HG03196 (cell line): ENCODE measurements at regions not wholly inside any gene's neighbourhood (a gene's known extent, or its start where the extent isn't known, plus 50 kb on each side); places are given as distances from the start of the nearest gene placed in this dataset.
"Not testable (repeated sequence)": the region's sequence is repeated elsewhere in the genome, so short reads cannot be mapped to it uniquely, and the experiment has no call there.

Experiments
- ATAC-seq: cut with Tn5 transposase; IDR thresholded peaks from one replicate; pipeline ENCODE4 v1.9.1; 2021; ENCODE audit not compliant: unreplicated experiment

DNA sequence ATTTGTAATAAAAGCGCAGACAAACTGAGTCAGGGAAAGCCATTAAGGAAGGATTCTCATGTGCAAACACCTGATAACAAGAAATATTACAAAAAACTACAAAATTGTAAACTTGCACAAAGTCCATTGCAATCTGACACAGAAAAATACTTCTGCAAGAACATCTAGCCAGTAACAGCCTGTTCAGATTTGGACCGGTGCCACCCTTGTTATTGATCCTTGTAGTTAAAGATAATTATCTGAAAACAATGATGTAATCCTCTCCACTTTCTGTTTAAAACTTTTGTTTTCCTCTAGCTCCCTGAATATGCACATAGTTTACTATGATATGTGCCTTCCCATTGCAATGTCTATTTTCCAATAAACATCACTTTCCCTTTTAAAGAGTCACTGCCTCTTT, 1090.2 kb downstream of the PLOD2 start:
- no peak for ATAC-seq

DNA sequence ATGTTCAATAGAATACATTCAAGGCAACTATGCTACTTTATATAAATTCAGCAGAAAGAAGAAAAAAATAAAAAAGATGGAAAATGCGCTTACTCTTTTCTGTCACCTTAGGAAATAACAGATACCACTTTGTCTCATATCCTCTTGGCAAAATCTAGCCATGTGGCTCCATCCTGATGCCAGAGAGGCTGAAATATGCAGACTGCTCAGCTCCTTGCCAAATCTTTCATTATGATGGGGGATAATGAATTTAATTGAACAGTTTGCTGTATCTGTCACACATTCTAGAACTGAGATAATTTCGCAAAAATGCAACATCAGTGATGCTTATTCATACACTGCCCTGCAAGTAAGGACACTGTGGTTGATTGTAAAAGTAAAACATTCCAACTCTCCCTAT, 1081.5 kb downstream of the PLOD2 start:
- ATAC-seq = no peak

DNA sequence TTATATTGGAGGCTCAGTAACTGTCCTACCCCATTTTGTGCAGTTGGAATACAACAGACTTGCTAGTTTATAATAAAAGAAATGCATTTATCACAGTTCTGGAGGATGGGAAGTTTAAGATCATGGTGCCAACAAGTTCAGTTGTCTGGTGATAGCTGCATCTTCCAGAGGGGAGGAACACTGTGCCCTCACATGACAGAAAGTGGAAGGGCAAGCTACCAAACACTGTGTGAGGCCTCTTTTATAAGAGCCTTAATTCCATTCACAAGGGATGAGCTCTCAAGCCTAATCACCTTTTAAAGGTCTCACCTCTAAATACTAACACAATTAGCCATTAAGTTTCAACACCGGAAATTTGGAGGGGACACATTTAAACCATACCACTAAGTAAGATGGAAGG, 1073.9 kb downstream of the PLOD2 start:
- no peak for ATAC-seq

DNA sequence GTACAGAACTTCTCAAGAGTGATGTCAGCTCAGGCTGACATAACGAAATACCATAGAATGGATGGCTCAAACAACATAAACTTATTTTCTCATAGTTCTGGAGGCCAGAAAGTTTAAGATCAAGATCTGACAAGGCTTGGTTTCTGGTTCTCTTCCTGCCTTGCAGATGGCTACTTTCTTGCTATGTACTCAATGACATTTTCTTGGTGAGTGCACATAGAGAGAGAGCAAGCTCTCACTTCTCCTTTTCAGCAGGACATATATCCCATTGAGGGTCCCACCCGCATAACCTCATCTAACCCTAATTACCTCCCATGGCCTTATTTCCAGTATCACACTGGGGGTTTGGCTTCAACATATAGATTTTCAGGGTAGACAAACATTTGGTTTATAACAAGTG, 1072.1 kb downstream of the PLOD2 start:
- ATAC-seq = no peak

DNA sequence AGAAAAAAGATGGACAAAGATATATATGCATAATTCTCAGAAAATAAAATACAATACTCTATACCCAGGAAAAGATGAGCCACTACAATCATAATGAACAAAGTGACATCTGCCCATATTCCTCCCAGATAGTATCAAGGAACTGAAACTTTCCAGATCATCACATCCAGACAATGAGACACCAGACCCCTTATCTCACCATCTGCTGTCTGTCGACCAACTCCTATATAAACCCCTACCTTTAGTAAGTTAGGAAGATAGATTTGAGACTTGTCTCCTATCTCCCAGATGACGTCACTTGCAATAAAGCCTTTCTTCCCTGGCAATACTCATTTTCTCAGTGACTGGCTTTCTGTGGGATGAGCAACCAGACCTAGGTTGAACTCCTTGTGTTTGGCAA, 1071.6 kb downstream of the PLOD2 start:
- ATAC-seq = no peak

DNA sequence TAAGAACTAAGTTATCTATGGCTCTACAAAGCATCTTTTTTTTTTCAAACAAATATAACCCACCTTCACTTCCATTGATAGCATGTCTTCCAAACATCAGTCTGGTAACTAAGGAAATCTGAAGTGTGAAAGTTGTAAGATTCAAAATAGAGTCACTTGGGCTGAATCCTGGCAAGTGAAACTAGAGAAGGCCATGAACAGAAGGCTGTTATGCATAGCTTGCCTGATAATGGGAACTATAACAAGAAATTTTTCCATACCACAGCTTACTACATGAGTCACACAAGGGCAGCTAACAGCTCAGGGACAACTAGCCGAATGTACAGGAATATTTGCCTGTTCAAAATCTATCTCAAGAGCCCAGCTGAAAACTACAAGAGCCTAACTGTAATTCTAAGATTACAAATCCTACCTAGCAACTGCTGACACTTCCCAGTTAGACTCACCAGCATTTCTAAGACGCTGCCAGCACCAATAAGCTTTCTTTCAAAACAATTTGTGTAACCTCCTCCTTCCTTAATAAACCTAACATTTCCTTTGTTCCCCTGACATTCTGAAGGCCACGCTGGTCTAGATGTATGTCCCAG, 1066.5 kb downstream of the PLOD2 start:
- peak; percentile 87 for ATAC-seq

DNA sequence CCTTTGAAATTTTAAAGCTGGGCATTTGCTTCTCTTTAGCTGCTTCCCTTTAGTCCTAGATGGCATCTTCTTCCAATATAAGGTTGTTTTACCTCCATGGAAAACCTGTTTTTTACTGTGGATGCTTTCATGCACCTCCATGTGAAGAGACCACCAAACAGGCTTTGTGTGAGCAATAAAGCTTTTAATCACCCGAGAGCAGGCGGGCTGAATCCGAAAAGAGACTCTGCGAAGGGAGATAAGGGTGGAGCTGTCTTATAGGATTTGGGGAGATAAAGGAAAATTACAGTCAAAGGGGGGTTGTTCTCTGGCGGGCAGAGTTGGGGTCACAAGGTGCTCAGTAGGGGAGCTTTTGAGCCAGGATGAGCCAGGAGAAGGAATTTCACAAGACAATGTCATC, 1049.8 kb downstream of the PLOD2 start:
- not testable (repeated sequence) for ATAC-seq

DNA sequence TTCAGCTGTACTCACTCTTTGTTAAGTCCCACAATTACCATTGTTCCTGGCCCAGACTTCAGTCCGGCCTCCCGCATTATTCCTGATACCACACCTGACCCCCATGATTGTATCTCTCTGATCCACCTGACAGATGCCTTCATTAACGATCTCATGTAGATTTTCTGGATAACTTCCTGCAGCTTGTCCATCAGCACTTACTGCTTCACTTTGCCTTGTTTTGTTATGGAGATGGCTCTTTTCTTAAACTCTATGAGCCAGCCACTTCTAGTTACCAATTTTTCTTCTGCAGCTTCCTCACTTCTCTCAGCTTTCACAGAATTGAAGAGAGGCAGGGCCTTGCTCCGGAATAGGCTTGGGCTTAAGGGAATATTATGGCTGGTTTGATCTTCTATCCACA, 1044.2 kb downstream of the PLOD2 start:
- no peak for ATAC-seq

DNA sequence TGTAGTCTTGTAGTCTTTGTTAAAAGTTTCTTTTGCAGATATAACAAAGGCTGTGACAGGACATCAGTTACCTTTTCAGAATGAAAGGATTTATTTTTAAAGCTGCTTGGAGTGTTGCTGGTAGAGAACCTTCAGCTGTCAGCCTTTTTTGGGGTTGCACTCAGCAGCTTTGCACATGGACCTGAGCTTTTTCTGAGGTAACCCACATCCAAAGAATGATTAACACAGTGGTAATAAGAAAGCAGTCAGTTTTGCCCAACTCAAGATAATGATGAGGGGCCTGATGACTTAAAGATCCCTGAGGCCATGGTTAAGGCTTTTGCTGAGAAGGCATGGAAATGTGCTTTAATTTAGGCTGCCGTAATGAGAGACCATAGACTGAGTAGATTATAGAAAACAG, 1042.7 kb downstream of the PLOD2 start:
- no peak for ATAC-seq

DNA sequence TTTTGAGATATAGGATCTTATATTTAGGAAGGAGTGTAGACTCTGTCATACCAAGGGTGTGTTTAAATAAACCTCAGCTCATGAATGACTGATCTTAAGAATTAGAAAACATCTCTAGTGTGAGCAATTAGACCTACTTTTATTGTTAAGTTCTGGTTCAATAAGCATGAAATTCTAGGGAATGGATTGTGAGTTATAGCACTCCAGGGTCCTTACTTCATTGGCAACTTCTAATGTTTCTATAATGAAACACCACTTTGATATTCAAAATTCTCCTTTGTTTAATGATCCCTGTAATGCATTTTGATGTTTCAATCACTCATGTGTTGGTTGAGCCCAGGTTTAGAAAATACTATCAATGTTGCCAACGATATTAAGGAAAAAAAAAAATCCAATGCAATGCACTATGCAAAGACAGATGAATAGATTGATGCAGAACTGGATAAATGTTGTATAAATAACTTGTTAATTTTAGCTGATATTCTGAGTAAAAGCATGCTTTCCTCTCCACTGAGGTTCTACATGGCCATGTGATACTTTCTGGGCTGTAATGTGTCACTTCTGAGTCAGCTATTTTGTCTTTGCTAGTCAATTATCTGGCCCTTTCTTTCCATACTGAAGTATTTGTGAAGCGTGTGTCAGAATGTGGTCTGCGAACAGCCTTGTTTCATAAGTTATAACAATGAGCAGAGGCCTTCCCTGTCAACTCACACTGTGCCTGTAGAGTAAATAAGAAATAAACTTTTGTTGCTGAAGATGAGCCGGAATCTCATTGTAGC, 1035.9 kb downstream of the PLOD2 start:
- ATAC-seq = no peak

DNA sequence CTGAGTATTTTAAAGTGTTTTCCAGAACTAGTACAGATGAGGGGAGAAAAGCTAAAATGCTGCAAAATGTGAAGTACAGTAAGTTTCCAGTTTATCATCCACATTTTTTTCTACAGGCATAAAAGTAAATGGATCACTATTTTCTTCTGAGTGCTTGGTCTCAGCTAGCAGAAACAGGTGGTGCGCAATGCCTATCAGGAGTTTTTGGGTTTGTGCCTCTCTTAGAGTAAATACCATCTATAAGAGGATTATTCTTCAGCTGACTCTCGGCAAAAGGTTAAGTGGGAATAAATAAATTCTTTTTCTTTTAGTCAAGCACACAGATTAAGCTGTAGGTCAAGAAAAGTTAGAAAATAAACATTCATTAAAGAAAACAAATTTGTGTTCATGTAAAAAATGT, 1027.7 kb downstream of the PLOD2 start:
- no peak for ATAC-seq

DNA sequence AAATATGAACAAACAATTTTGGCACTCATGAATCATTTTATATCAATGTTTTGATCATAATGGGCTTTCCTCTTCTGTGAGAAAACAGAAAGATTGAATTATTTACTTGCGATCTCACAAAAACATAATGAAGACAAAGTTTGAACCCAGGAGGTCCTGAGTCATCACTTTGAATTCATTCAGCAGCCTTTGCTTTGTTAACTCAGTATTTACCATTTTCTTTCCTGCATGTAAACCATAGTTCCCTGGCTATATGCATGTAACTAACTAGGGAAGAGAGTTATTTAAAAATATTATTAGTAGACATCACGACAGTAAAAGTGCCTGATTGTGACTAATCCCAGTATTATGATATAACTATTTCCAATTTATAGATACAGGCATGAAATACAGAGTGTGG, 1026.2 kb downstream of the PLOD2 start:
- ATAC-seq = no peak

DNA sequence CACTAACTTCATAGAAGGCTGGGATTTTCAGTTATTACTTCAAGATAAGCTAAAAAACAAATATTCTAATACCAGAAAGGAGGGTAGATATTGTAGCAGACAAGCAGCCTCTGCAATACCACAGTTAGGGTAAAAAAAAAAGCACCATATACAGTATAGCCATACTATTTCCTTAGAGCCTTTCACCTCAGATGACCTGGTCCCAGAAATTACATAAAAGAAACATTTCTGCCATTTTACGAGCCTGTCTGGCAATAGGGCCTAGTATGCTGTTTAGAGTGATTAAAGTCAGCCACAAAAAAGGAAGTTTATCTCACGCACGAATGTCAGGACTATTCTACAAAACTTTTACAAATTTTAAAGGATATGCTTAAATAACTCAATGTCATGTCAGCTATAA, 1016.6 kb downstream of the PLOD2 start:
- ATAC-seq = no peak

DNA sequence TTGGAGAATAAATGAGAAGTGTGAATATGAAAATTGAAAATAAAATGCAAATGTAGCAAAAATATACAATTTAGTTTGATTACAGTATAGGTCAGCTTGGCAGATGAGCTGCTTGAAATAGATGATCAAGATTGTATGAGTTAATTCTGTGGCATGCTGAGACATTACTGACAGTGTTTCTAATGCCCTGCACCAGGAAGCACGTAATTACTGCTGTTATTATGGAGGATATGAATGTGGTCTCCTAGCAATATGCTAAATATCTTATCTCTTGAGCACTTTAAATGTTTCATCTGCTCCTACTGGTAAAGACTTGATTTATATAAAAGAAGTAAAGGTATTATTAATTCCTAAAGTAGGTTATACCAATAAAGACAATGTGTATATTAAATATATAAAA, 1015.5 kb downstream of the PLOD2 start:
- ATAC-seq = no peak

DNA sequence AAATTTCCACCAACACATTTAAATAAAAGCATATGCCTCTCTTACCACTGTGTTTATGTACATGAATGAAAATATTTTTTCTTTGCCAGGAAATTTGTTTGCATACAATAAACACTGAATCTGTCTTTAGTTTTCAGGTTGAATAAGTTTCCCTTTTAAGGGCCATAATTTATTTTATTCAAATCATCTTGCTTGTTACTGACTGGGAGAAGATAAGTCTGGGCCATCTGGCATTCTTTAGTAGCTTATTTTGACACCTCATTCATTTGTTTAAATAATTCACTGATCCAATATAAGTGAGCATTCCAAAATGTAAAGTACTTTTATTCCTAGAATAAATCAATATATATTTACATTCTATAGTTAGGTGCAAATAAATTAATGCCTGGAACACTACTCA, 1001.3 kb downstream of the PLOD2 start:
- no peak for ATAC-seq

DNA sequence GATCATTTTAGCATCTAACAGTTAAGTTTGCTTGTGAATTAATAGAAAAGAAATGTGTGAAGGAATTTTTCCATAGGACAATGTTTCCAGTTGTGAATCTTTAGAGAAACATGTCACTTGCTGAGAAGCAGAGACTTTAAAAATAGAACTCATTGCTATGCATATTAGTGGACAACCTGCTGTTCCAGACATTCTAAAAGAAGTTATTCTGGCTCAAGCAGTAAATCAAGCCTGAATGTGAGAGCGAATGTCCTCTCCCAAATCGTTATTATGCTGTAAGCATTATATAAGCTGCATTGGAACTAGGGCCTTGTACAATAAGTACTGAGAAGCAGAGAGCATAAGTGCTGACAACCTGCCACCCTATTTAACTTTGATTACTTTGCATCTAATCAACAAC, 990.9 kb downstream of the PLOD2 start:
- ATAC-seq = no peak

DNA sequence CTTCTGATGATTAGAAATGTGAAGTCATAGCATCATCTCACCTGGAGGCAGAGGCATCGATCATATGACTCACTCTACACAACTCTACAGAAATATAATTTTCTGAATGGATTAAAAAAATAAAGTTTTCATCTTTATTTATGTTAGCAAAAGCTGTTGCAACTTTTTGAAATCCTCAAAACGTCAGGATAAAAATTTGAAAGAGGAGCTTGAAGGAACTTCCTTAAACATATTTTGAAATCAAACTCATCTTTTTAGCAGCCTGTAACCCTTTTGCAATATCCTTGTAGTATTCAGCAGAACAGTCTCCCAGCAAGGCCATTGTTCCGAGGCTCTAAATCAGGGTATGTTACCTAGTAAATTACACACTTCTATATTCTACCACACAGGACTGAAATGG, 985.4 kb downstream of the PLOD2 start:
- ATAC-seq = no peak

DNA sequence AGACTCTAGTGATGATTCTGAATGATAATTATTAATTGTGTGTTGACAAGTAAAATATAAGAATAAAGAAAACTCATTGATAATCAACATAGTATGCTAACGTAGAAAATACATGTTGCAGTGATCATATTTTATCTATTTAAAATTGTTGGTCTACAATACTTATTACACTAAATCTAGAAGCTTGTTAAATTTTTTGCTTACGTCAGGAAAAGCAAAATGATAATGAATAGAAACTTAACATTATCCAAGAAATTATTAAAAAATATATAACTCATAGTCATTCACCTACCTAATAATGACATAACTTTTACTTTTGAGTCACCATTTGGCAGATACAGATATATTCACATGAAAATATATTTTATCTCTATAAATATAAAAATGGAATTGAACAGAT, 984.1 kb downstream of the PLOD2 start:
- no peak for ATAC-seq

DNA sequence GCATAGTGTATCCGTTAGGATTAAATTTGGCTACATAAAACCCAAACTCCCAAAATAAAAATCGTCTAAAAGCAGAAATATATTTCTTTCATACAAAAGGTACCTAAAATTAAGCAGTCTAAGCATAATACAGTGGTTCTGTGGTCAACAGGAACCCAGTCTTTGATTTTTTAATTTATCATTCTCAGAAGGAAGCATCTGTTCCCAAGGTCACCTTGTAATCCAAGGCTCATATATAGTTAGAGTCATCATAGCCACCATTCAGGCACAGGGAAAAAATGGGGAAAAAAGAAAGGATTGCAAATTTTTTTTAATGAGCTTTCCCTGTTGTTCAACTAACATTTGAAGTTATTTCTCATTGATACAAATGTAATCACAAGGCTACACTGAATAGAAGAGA, 983.2 kb downstream of the PLOD2 start:
- no peak for ATAC-seq

DNA sequence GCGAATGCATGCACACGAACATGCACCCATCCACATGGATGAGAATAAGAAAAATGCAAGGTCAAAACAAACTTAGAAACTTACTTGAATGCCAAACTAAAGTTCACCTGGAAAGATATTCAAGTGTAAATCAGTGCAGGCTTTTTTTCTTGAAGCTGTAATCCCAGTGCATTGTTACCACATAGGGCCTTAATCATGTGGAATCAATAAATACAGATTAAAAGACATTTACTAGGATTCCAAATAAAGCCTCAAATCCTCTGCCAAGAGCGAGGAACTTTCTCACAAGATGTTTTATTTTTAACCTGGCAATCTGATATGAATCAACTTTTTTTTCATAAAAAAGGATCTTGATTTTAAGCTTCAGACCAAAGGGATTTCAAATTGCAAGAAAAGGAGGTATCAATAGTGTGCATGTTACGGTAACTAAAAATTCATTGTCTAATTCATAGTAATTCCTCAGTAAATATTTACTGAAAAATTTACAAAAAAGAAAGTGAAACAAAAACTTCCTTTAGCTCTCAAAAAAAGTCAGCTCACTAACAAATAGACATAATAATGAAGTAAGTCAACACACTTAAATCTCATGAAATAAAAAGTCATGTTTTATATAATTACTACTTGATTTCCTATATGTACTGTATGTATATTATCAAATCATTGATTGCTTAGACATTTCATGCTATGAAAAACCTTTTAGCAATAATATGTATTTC, 978.6 kb downstream of the PLOD2 start:
- ATAC-seq = no peak

DNA sequence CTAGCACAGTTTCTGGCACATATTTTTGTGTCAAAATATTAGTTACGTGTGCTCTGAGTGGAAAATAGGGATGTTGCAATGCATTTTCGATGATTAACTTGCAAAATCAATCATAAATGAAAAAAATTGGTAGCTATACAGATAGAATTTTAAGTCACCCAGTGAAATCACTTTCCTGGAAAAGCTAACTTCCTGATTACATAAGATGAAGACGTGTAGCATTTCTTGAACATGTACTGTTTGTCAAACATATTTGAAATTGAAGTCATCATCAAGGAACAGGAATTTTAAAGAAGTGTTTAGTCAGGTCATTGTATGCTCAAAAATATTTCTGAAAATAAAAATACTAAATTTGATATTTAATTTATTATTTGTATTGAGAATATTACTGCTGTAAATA, 977.7 kb downstream of the PLOD2 start:
- no peak for ATAC-seq

DNA sequence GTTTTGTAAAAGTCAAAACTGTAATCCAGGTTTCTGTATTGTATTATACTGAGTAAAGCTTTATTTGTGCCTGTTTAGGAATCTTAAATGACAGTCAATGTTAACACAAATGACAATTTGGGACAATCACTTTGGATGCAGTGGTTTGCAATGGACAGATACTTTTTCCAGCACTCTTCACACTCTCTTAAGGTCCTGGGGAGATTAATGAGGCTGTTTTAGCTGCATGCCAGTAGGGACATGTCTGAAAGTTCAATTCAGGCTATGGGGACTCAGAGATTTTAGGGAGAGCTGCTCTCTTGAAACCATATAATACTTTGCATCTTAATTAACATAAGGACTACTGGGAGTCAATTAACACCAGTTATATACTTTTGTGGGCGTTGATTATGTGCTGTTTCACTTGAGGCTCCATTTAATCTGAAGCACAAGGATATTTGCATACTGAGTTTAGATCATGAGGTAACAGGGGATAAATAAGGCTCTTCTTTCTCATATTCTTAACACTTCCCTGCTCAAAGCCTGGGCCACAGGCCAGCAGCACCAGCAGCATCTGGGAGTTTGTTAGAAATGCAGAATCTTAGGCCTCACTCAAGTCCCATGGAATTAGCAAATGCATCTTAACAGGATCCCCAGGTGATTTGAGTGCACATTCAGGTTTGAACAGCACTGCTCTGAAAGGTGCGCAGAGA, 972.8 kb downstream of the PLOD2 start:
- ATAC-seq = no peak
